ENCODE measurements at regions not wholly inside any gene's neighbourhood (a gene's known extent, or its start where the extent isn't known, plus 50 kb on each side); places are given as distances from the start of the nearest gene placed in this dataset.
A peak's percentile ranks its signal among the peaks of the same experiment; 100 is the strongest.

- DNase-seq: no peak
- no peak for TF ChIP-seq CTCF (IDR thresholded peaks at IDR 0.05; ENCODE audit: low read depth, low read length)
- H3K27me3 ChIP-seq: no peaks in the 10 kb centered on the region
- no peaks in the 10 kb centered on the region for H3K9me3 ChIP-seq
- peaks cover 25% of the 10 kb centered on the region for H3K4me1 ChIP-seq
- H3K4me3 ChIP-seq (ENCODE audit: low read depth, low read length): no peak overlapping the region
- no peaks in the 10 kb centered on the region for H3K36me3 ChIP-seq
Measured at GRCh38 chr3:170734043-170734734, 135.8 kb downstream of the RPL22L1 start.

- Histone ChIP-seq H3K9me3 (no peaks in the 10 kb centered on the region), H3K27me3 (no peaks in the 10 kb centered on the region), H3K36me3 (no peaks in the 10 kb centered on the region), H3K4me3 (ENCODE audit: low read depth, low read length) (no peak overlapping the region), H3K4me1 (peaks cover 26% of the 10 kb centered on the region)
- no peak for DNase-seq
- TF ChIP-seq CTCF (IDR thresholded peaks at IDR 0.05; ENCODE audit: low read depth, low read length): no peak
Measured at GRCh38 chr3:170732660-170733245, 137.2 kb downstream of the RPL22L1 start.

GRCh38 chr3:170731281-170731680 is 138.7 kb downstream of the RPL22L1 start:
- no peak for TF ChIP-seq CTCF (IDR thresholded peaks at IDR 0.05; ENCODE audit: low read depth, low read length)

GRCh38 chr3:170730071-170730812 is 139.8 kb downstream of the RPL22L1 start:
- Histone ChIP-seq H3K4me1 (peaks cover 26% of the 10 kb centered on the region), H3K36me3 (no peaks in the 10 kb centered on the region), H3K9me3 (no peaks in the 10 kb centered on the region), H3K27me3 (no peaks in the 10 kb centered on the region), H3K4me3 (ENCODE audit: low read depth, low read length) (0 out of 2 replicates have a peak overlapping the region, but pooled peaks have one; percentile 5)
- no peak for TF ChIP-seq CTCF (IDR thresholded peaks at IDR 0.05; ENCODE audit: low read depth, low read length)
- DNase-seq: peak; percentile 69

More at GRCh38 chr3:170731281-170731680, 138.7 kb downstream of the RPL22L1 start:
- H3K9me3 ChIP-seq: no peaks in the 10 kb centered on the region
- no peak for DNase-seq
- no peaks in the 10 kb centered on the region for H3K27me3 ChIP-seq
- peaks cover 26% of the 10 kb centered on the region for H3K4me1 ChIP-seq
- no peak overlapping the region for H3K4me3 ChIP-seq (ENCODE audit: low read depth, low read length)
- no peaks in the 10 kb centered on the region for H3K36me3 ChIP-seq

GRCh38 chr3:170728181-170728580 is 141.8 kb downstream of the RPL22L1 start:
- no peak for TF ChIP-seq CTCF (IDR thresholded peaks at IDR 0.05; ENCODE audit: low read depth, low read length)
- Histone ChIP-seq H3K36me3 (no peaks in the 10 kb centered on the region), H3K4me3 (ENCODE audit: low read depth, low read length) (no peak overlapping the region), H3K9me3 (no peaks in the 10 kb centered on the region), H3K4me1 (peaks cover 33% of the 10 kb centered on the region), H3K27me3 (no peaks in the 10 kb centered on the region)
- DNase-seq: no peak
